HG03520 (cell line): ENCODE measurements at regions not wholly inside any gene's neighbourhood (a gene's known extent, or its start where the extent isn't known, plus 50 kb on each side); places are given as distances from the start of the nearest gene placed in this dataset.

Experiments
- ATAC-seq: cut with Tn5 transposase; IDR thresholded peaks from one replicate; pipeline ENCODE4 v1.9.1; 2021; ENCODE audit warnings: mild to moderate bottlenecking, moderate library complexity; ENCODE audit not compliant: unreplicated experiment

GRCh38 chr7:18081617-18082016 lies 54.0 kb upstream of the PRPS1L1 start:
- no peak for ATAC-seq

- ATAC-seq = no peak
Measured at GRCh38 chr7:18082169-18082568, 54.5 kb upstream of the PRPS1L1 start.

- no peak for ATAC-seq
Measured at GRCh38 chr7:18086165-18087025, 58.7 kb upstream of the PRPS1L1 start.

GRCh38 chr7:18087026-18087686 lies 59.5 kb upstream of the PRPS1L1 start:
- ATAC-seq = no peak

- ATAC-seq = no peak
Measured at GRCh38 chr7:18087687-18088078, 60.0 kb upstream of the PRPS1L1 start.

- no peak for ATAC-seq
Measured at GRCh38 chr7:18096087-18096486, 68.4 kb upstream of the PRPS1L1 start.

- ATAC-seq = no peak
Measured at GRCh38 chr7:18102576-18102975, 74.9 kb upstream of the PRPS1L1 start.

GRCh38 chr7:18103436-18104218 lies 76.0 kb upstream of the PRPS1L1 start:
- ATAC-seq = no peak

GRCh38 chr7:18109762-18110161 lies 82.1 kb upstream of the PRPS1L1 start:
- ATAC-seq = no peak

- ATAC-seq = no peak
Measured at GRCh38 chr7:18116661-18117060, 89.0 kb upstream of the PRPS1L1 start.

GRCh38 chr7:18117482-18117881 lies 89.8 kb upstream of the PRPS1L1 start:
- no peak for ATAC-seq

- ATAC-seq = no peak
Measured at GRCh38 chr7:18119985-18120384, 92.3 kb upstream of the PRPS1L1 start.

- ATAC-seq = no peak
Measured at GRCh38 chr7:18123508-18124239, 96.0 kb upstream of the PRPS1L1 start.

GRCh38 chr7:18125476-18125875 lies 97.8 kb upstream of the PRPS1L1 start:
- ATAC-seq = no peak

- no peak for ATAC-seq
Measured at GRCh38 chr7:18126281-18126680, 98.6 kb upstream of the PRPS1L1 start.

GRCh38 chr7:18128846-18129245 lies 101.2 kb upstream of the PRPS1L1 start:
- no peak for ATAC-seq

- no peak for ATAC-seq
Measured at GRCh38 chr7:18132811-18133210, 105.2 kb upstream of the PRPS1L1 start.

GRCh38 chr7:18133921-18134320 lies 106.3 kb upstream of the PRPS1L1 start:
- no peak for ATAC-seq

- no peak for ATAC-seq
Measured at GRCh38 chr7:18140943-18141342, 113.3 kb upstream of the PRPS1L1 start.

- ATAC-seq = no peak
Measured at GRCh38 chr7:18144166-18144565, 116.5 kb upstream of the PRPS1L1 start.

GRCh38 chr7:18145160-18145559 lies 117.5 kb upstream of the PRPS1L1 start:
- no peak for ATAC-seq
